ENCODE measurements at regions not wholly inside any gene's neighbourhood (a gene's known extent, or its start where the extent isn't known, plus 50 kb on each side); places are given as distances from the start of the nearest gene placed in this dataset.

DNA sequence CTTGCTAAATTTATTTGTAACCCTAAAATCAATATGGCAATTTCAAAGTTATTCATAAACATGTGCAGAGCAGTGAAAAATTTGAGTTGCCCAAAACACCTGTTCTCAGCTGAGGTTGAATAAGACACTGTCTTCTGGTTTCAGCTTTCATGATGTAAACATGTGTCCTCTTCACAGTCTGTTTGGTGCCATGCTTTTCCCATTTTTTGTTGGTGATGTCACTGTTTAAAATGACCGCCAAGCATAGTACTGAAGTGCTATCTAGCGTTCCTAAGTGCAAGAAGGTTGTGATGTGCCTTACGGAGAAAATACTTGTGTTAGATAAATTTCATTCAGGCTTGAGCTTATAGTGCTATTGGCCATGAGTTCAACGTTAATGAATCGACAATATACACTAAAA lies 580.8 kb downstream of the ACTL7B start:
- TF ChIP-seq, protein P1, sequence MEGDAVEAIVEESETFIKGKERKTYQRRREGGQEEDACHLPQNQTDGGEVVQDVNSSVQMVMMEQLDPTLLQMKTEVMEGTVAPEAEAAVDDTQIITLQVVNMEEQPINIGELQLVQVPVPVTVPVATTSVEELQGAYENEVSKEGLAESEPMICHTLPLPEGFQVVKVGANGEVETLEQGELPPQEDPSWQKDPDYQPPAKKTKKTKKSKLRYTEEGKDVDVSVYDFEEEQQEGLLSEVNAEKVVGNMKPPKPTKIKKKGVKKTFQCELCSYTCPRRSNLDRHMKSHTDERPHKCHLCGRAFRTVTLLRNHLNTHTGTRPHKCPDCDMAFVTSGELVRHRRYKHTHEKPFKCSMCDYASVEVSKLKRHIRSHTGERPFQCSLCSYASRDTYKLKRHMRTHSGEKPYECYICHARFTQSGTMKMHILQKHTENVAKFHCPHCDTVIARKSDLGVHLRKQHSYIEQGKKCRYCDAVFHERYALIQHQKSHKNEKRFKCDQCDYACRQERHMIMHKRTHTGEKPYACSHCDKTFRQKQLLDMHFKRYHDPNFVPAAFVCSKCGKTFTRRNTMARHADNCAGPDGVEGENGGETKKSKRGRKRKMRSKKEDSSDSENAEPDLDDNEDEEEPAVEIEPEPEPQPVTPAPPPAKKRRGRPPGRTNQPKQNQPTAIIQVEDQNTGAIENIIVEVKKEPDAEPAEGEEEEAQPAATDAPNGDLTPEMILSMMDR (IDR thresholded peaks at IDR 0.05; ENCODE audit: low read length) = no peak
- no peak for TF ChIP-seq EZH2 (IDR thresholded peaks at IDR 0.05; ENCODE audit: borderline replicate concordance, low read length)

Data from OCI-LY1 (cell line).